Lower leg skin (tissue), 4 donors: ENCODE measurements at regions not wholly inside any gene's neighbourhood (a gene's known extent, or its start where the extent isn't known, plus 50 kb on each side); places are given as distances from the start of the nearest gene placed in this dataset.

Experiments used
- DNase-seq, 2 donors: peaks; one replicate each; pipeline ENCODE4 v3.0.0-alpha.2; 2019; ENCODE audit warnings: low spot score in 2 of 2
- H3K4me3 ChIP-seq: fragments of 200-600 bp; sonication (generic); 2 replicates; pipeline ENCODE4 v1.5.1; 2017; ENCODE audit warnings: mild to moderate bottlenecking, low read depth; ENCODE audit not compliant: poor library complexity, severe bottlenecking
- CTCF ChIP-seq, 3 donors: fragments of 450-650 bp; IDR thresholded peaks; one replicate each; pipeline ENCODE4 v1.5.1; 2016; ENCODE audit warnings: antibody characterized with exemption in 3 of 3, mild to moderate bottlenecking in 3 of 3, moderate library complexity in 2 of 3
- POLR2A ChIP-seq, 2 donors: fragments of 450-650 bp; IDR thresholded peaks; one replicate each; pipeline ENCODE4 v1.6.1; 2016 to 2017; ENCODE audit warnings: antibody characterized with exemption in 2 of 2, mild to moderate bottlenecking in 1 of 2, moderate library complexity in 1 of 2
- WGBS, 2 donors: methylation state at CpG; one replicate each; pipeline ENCODE4 v1.1.5; 2018; 5-methylcytosine and 5-hydroxymethylcytosine counted together
- intact Hi-C: fragments of 100-400 bp; cut with DNase I; formaldehyde crosslinking; loops from one replicate; pipeline ENCODE4 v1.15.0; 2023; ENCODE audit warnings: low total_unique reads

- no peak for DNase-seq
- intact Hi-C loops, result no loop called here
- TF ChIP-seq POLR2A (IDR thresholded peaks at IDR 0.05) (no peak), CTCF (IDR thresholded peaks at IDR 0.05) (no peak)
- H3K4me3 ChIP-seq, result no peak overlapping the region
- WGBS, 2 donors, result 89 to 91% methylated on average over 7 of the region's 7 CpGs
These were observed 70.5 kb upstream of the WIPF1 start for GRCh38 chr2:174668075-174668474.

- DNase-seq, result no peak
- WGBS, 2 donors, result 64 to 65% methylated on average over 6 of the region's 6 CpGs
- intact Hi-C loops, result no loop called here
- no peak overlapping the region for H3K4me3 ChIP-seq
- TF ChIP-seq POLR2A (IDR thresholded peaks at IDR 0.05) (no peak), CTCF (IDR thresholded peaks at IDR 0.05) (no peak)
These were observed 69.8 kb upstream of the WIPF1 start for GRCh38 chr2:174667250-174667860.

DNA sequence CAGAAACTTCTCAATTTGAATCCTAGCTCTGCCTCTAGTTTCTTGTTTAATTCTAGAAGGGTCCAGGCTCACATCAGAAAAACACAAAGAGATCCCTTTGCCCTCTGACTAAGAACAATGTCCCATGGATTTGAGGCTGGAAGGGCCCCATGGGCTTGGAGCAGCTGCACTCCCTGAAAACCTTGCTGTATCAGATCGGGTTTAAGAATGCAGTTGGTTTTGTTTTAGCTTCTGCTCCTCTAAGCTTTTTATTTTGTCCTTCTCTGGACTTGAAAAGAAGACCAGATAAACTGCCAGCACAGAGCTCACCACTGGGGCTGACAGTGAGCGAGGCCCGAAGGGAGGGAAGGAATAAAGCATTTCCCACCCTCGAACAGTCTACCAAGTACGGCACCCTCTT, 69.2 kb upstream of the WIPF1 start:
- intact Hi-C loops, result no loop called here
- 55 to 61% methylated on average over 5 of the region's 5 CpGs for WGBS, 2 donors
- DNase-seq, result no peak
- TF ChIP-seq CTCF (IDR thresholded peaks at IDR 0.05) (no peak), POLR2A (IDR thresholded peaks at IDR 0.05) (no peak)
- no peak overlapping the region for H3K4me3 ChIP-seq

DNA sequence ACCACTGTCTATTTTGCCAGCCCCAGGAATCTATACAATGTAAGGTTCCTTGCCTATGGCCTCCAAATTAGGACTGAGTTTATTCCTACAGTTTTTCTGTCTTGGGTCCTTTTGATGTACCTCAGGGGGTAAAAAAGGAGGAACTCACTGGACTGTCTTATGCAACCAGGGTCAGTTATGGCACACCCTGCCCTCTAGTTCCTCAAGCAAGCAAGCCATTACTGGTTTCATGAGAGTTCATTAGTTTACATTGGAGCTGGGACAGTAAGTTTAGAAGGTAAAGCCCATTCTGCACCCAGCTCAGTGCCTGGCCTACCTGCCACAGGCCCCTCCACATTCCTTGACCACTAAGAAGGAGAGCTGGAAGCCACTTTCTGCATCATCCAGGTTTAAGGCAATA, 68.7 kb upstream of the WIPF1 start:
- no peak for DNase-seq
- TF ChIP-seq POLR2A (IDR thresholded peaks at IDR 0.05) (no peak), CTCF (IDR thresholded peaks at IDR 0.05) (no peak)
- intact Hi-C loops, result no loop called here
- no peak overlapping the region for H3K4me3 ChIP-seq

DNA sequence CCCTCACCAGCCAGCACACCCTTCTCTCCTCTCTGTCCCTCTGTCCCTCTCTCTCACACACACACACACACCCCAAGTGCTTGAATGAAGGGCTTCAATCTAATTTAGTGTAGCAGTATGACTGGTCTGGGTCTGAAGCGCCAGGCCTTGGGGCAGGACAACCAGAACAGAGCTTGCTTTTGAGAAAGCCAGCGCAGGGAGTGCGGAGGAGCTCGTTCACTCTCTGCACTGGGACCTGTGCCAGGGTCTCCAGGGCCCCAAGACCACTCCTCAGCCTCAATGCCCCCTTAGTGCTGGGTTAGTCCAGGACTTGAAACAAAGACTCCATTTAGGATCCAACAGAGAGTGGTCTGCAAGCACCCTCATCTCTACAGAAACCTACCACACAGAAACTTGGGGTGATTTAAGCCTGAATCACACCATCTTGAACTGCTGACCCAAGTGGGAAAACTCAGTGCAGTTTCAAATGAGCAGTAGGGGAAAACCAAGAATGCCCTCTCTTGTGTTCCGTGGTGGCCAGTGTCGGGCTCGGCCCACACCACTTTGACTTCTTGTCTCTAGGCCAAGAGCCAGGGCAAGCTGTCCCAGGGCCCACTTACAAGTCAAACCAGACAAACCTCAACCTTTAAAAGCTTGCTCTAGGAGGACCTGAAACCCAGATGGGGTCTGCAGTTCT, 66.6 kb upstream of the WIPF1 start:
- H3K4me3 ChIP-seq, result no peak overlapping the region
- no peak for TF ChIP-seq CTCF (IDR thresholded peaks at IDR 0.05)
- no peak for TF ChIP-seq POLR2A (IDR thresholded peaks at IDR 0.05)
- intact Hi-C loops, result no loop called here
- 73 to 93% methylated on average over 7 of the region's 7 CpGs for WGBS, 2 donors
- DNase-seq, result no peak

GRCh38 chr2:174663550-174663949, 65.9 kb upstream of the WIPF1 start:
- intact Hi-C loops, result no loop called here
- TF ChIP-seq CTCF (IDR thresholded peaks at IDR 0.05), result no peak
- no peak for TF ChIP-seq POLR2A (IDR thresholded peaks at IDR 0.05)
- 45 to 62% methylated on average over 7 of the region's 7 CpGs for WGBS, 2 donors
- DNase-seq, result no peak
- H3K4me3 ChIP-seq, result no peak overlapping the region
